ENCODE measurements at regions not wholly inside any gene's neighbourhood (a gene's known extent, or its start where the extent isn't known, plus 50 kb on each side); places are given as distances from the start of the nearest gene placed in this dataset.

- Histone ChIP-seq H3K4me1 (ENCODE audit: insufficient read depth, low read length) (0 out of 2 replicates have a peak, but pooled peaks cover 4% of the 10 kb centered on the region), H3K9me3 (ENCODE audit: insufficient read depth, low read length, severe bottlenecking) (no peaks in the 10 kb centered on the region), H3K36me3 (ENCODE audit: insufficient read depth, low read length) (peaks cover 36% of the 10 kb centered on the region), H2AFZ (ENCODE audit: low read depth, low read length) (no peak overlapping the region), H3K27me3 (ENCODE audit: insufficient read depth, low read length, poor library complexity) (no peaks in the 10 kb centered on the region), H3K4me3 (ENCODE audit: low read depth in 1 of 2, low read length in 2 of 2) (no peak overlapping the region), H3K27ac (ENCODE audit: low read length) (no peak overlapping the region), H4K20me1 (ENCODE audit: insufficient read depth, low read length) (peaks cover 29% of the 10 kb centered on the region), H3K79me2 (ENCODE audit: insufficient read depth, low read length) (peaks cover 40% of the 10 kb centered on the region), H3K4me2 (ENCODE audit: insufficient read depth, low read length) (no peak overlapping the region), H3K9ac (ENCODE audit: low read depth, low read length) (no peak overlapping the region)
- TF ChIP-seq CTCF (IDR thresholded peaks at IDR 0.05; ENCODE audit: borderline replicate concordance, extremely low read depth, low read length, poor library complexity, severe bottlenecking) (peak; percentile 56), EZH2 (IDR thresholded peaks at IDR 0.05; ENCODE audit: borderline replicate concordance, low read depth, low read length, severe bottlenecking) (no peak)
- DNase-seq (no peak), ATAC-seq (ENCODE audit: insufficient read depth, low read depth) (peak; percentile 59; the same call in 2 of the 3 replicates)
Observed at GRCh38 chr1:65059930-65060538, 88.0 kb upstream of the AK4 start.

- peaks cover 61% of the 10 kb centered on the region for H3K79me2 ChIP-seq (ENCODE audit: insufficient read depth, low read length)
Observed at GRCh38 chr1:65062339-65062738, 85.7 kb upstream of the AK4 start.

GRCh38 chr1:65063025-65063424 lies 85.0 kb upstream of the AK4 start:
- Histone ChIP-seq H3K9ac (ENCODE audit: low read depth, low read length) (no peak overlapping the region), H4K20me1 (ENCODE audit: insufficient read depth, low read length) (peaks cover 38% of the 10 kb centered on the region), H3K27ac (ENCODE audit: low read length) (no peak overlapping the region), H3K27me3 (ENCODE audit: insufficient read depth, low read length, poor library complexity) (no peaks in the 10 kb centered on the region), H2AFZ (ENCODE audit: low read depth, low read length) (no peak overlapping the region), H3K4me1 (ENCODE audit: insufficient read depth, low read length) (peaks cover 18% of the 10 kb centered on the region), H3K9me3 (ENCODE audit: insufficient read depth, low read length, severe bottlenecking) (no peaks in the 10 kb centered on the region), H3K36me3 (ENCODE audit: insufficient read depth, low read length) (peaks cover 8% of the 10 kb centered on the region), H3K79me2 (ENCODE audit: insufficient read depth, low read length) (peaks cover 64% of the 10 kb centered on the region), H3K4me3 (ENCODE audit: low read depth in 1 of 2, low read length in 2 of 2) (no peak overlapping the region), H3K4me2 (ENCODE audit: insufficient read depth, low read length) (no peak overlapping the region)
- TF ChIP-seq CTCF (IDR thresholded peaks at IDR 0.05; ENCODE audit: borderline replicate concordance, extremely low read depth, low read length, poor library complexity, severe bottlenecking) (peak; percentile 34), EZH2 (IDR thresholded peaks at IDR 0.05; ENCODE audit: borderline replicate concordance, low read depth, low read length, severe bottlenecking) (no peak)
- DNase-seq (no peak), ATAC-seq (ENCODE audit: insufficient read depth, low read depth) (no peak)

More at GRCh38 chr1:65062339-65062738, 85.7 kb upstream of the AK4 start:
- H3K27me3 ChIP-seq (ENCODE audit: insufficient read depth, low read length, poor library complexity), result no peaks in the 10 kb centered on the region
- H3K9ac ChIP-seq (ENCODE audit: low read depth, low read length), result no peak overlapping the region
- no peak overlapping the region for H3K4me3 ChIP-seq (ENCODE audit: low read depth in 1 of 2, low read length in 2 of 2)
- no peak overlapping the region for H3K4me2 ChIP-seq (ENCODE audit: insufficient read depth, low read length)
- H3K27ac ChIP-seq (ENCODE audit: low read length), result no peak overlapping the region
- H3K36me3 ChIP-seq (ENCODE audit: insufficient read depth, low read length), result peaks cover 14% of the 10 kb centered on the region
- TF ChIP-seq EZH2 (IDR thresholded peaks at IDR 0.05; ENCODE audit: borderline replicate concordance, low read depth, low read length, severe bottlenecking) (no peak), CTCF (IDR thresholded peaks at IDR 0.05; ENCODE audit: borderline replicate concordance, extremely low read depth, low read length, poor library complexity, severe bottlenecking) (no peak)
- ATAC-seq (ENCODE audit: insufficient read depth, low read depth) (no peak), DNase-seq (no peak)
- H2AFZ ChIP-seq (ENCODE audit: low read depth, low read length), result no peak overlapping the region
- peaks cover 38% of the 10 kb centered on the region for H4K20me1 ChIP-seq (ENCODE audit: insufficient read depth, low read length)
- peaks cover 18% of the 10 kb centered on the region for H3K4me1 ChIP-seq (ENCODE audit: insufficient read depth, low read length)
- no peaks in the 10 kb centered on the region for H3K9me3 ChIP-seq (ENCODE audit: insufficient read depth, low read length, severe bottlenecking)
